PC-9 (cell line): ENCODE measurements at regions not wholly inside any gene's neighbourhood (a gene's known extent, or its start where the extent isn't known, plus 50 kb on each side); places are given as distances from the start of the nearest gene placed in this dataset.

Experiments
- CTCF ChIP-seq: fragments of 200-600 bp; sonication (generic); conservative IDR thresholded peaks from 2 replicates; pipeline ENCODE4 v1.6.1; 2017; ENCODE audit warnings: mixed run types, antibody characterized with exemption, mild to moderate bottlenecking, moderate library complexity
- EZH2 ChIP-seq: fragments of 200-600 bp; sonication (generic); IDR thresholded peaks from 2 replicates; pipeline ENCODE4 v1.8.0; 2017; ENCODE audit warnings: antibody characterized with exemption, low read depth

GRCh38 chr14:94867209-94867608 is 97.3 kb upstream of the GSC start:
- TF ChIP-seq CTCF (no peak), EZH2 (no peak)
